NCI-H524 (cell line): ENCODE measurements at regions not wholly inside any gene's neighbourhood (a gene's known extent, or its start where the extent isn't known, plus 50 kb on each side); places are given as distances from the start of the nearest gene placed in this dataset.
A peak's percentile ranks its signal among the peaks of the same experiment; 100 is the strongest.

Experiments used
- DNase-seq, 2 experiments: peaks; one replicate each; lab custom pipeline; 2025; lab: John Stamatoyannopoulos, UW

GRCh38 chr5:4995014-4995413, 145.1 kb upstream of the ADAMTS16 start:
- DNase-seq, result no peak

- no peak for DNase-seq
Observed at GRCh38 chr5:5005353-5005752, 134.8 kb upstream of the ADAMTS16 start.

- DNase-seq, result no peak
Observed at GRCh38 chr5:5006548-5006947, 133.6 kb upstream of the ADAMTS16 start.

GRCh38 chr5:5009240-5009639, 130.9 kb upstream of the ADAMTS16 start:
- DNase-seq, result no peak

GRCh38 chr5:5011151-5011550, 129.0 kb upstream of the ADAMTS16 start:
- peak in 1 of 2 experiments; percentile 66 for DNase-seq

DNA sequence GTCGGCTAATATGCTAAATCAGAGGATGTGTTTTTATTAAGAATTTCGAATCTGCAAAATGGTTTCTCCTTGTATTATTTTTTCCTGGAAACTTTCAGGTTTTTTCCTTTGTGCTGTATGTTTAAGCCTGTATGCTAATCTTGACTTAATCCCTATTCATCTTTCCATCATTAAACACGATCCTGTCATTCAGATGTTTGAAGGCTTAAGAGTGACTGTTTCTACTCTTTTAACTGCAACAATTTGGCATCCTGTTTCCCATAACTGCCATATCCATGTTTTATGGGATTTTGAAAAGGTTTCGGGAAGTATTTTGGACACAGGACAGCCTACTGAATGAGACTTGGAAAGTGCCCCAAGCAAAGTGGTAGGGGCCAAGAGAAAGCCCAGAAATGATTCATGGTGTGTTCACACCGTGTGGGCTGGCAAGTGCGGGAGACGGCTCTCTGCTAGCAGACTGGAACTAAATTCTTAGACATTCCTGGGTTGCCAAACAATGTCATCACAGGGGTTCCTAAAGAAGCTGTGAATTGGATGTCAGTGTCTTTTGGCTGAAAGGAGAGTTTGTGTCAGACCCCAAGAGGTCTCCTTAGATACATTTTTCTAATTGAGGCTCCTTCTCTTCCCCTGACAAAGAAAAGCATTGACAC, 125.4 kb upstream of the ADAMTS16 start:
- peak; percentile 73 to 80 for DNase-seq

DNA sequence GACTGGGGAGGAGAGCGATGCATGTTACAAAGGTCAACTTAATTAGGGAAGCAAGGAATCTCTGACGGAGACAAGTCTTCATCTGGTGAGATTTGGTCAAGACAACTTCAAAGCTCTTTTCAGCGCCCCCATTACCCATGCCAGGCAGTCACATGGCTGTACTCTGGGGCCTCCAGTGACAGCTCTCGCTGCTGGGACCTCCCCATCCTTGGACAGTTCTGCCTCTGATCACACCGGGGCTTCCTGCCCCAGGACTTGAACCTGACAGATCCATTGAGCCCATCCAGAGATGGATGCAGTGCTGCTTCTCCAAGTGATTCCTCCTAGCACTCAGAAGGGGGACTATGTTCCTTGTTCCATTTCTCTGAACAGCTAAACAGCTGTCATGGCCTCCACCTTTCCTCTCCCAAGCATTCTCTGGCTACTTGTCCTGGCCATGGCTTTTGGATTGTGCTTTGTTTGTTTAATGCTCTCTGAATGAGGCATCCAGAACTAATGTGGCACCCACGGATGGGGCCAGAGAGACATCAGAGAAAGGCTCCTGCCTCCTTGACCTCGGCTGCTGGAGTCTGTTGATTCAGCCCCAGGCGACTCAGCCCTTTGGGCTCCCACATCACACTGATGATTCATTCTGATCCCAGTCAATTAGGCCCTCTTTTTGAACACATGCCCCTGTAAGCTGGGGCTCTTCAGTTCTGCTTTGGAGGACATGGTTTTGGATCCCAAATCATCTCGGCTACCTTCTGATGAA, 122.1 kb upstream of the ADAMTS16 start:
- DNase-seq, result no peak

- no peak for DNase-seq
Observed at GRCh38 chr5:5018578-5018970, 121.6 kb upstream of the ADAMTS16 start.

DNA sequence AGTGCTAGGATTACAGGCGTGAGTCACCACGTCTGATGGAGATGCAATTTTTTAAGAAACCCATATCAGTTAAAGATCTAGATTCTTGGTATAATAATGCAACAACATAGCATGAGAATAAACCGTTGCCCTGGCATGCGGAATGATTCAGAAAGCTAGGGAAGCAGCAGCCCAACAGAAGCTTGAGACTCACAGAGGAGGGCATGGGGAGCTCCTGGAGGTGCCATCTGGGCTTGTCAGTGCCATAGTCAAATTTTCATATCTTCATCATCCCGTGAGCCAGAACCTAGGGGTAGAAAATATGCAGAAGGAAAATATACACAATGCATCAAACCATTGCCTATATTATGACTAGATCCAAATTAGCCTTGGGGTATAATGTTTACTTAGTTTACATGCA, 118.7 kb upstream of the ADAMTS16 start:
- no peak for DNase-seq

DNA sequence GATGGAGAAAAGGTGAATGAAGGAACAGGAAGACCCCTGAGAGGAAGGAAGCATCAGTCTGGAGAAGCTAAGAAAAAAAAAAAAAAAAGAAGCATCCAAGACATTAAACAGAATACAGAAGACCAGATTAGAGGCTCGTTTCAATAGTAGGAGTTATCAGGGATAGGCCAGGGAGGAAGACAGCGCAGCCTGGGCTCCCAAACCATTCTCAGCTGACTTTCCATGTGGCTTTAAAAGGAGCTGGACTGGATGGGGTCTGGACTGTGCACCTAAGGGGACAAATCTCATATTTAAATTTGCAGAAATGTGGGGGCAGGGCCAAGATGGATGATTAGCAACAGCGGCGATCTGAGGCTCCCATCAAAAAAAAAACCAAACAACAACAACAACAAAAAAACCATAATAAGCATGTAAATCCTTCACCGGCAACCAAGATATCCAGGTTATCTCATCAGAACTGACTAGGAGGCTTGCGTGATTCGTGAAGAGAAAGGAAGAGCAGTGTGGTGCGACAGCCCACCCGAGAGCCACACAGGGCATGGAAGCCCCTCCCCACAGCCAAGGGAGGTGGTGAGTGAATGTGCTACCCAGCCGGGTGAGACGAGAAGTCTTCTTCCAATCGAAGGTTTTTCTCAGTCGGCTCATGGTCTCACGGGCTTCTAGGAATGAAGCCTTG, 114.9 kb upstream of the ADAMTS16 start:
- no peak for DNase-seq

DNA sequence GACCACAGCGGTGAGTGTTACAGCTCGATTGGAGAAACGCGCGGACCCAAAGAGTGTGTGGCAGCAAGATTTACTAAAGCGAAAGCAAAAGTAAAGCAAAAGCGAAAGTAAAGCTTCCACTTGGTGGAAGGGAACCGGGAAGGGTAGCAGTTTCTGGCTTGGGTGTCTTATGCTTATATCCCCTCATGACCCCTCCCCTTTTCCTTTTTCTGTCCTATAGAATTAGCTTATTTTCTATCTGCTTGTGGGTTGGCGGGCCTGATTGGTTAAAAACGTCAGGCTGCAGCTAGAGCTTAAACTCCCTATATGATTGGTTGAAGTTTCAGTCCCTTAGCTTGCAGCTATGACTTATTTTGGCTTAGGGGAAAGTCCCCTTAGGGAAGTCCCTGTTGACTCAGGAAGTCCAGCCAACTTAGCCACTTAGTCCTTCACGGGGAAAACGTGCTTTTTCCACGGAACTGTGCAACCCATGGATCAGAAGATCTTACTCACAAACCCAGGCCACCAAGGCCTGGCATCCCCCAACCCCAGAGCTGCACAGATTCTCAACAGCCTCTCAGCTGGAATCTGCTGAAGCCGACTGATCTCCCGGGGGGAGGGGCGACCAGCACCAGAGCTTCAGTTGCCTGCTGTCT, 114.2 kb upstream of the ADAMTS16 start:
- DNase-seq, result no peak

DNA sequence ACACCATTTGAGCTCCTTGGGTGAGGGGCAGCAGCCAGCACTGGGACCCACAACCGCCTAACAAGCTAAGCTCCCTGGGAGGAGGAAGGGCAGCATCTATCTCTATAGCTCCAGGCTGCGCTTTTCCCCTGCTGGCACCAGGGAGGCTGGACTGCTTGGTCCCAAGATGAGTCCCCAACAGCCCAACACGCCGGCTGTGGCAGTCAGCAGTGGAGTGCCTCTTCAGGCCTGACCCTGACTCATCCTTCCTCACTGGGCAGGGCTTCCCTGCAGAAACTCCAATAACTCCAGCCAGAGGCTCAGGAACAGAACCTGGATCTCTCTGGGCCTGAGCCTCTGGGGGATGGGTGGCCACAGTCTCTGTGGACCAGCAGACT, 113.7 kb upstream of the ADAMTS16 start:
- DNase-seq, result no peak

- DNase-seq, result no peak
Observed at GRCh38 chr5:5031665-5032064, 108.5 kb upstream of the ADAMTS16 start.

DNA sequence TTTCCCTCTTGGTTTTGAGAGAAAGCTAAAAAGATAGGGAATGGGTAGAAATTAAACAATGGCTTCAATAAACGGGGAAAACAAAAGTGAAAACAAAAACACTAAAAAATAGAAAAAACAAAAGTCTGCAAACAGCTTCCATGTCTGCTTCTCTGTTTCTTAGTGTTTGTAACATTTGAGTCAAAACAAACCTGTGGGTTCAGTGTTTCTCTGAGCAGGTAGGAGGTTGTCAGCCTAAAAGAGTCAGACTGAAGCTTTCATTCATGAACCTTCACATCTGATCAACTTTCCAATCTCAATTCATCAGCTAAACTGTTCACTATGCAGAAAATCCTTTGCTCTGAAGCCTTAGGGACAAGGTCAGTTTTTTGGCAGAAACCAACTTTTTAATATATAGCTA, 102.5 kb upstream of the ADAMTS16 start:
- no peak for DNase-seq

DNA sequence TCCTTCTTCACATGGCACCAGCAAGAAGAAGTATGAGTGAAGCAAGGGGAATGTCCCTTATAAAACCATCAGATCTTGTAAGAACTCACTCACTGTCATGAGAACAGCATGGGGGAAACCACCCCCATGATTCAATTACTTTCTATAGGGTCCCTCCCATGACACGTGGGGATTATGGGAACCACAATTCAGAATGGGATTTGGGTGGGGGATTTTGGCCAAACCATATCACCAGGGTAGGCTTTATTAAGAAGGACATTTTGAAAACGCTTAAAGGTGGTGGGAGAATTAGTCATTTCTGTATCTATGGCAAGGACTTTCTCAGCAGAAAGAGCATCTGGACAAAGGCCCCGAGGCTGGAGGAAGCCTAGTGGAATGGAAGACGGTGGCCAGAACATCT, 100.2 kb upstream of the ADAMTS16 start:
- no peak for DNase-seq

DNA sequence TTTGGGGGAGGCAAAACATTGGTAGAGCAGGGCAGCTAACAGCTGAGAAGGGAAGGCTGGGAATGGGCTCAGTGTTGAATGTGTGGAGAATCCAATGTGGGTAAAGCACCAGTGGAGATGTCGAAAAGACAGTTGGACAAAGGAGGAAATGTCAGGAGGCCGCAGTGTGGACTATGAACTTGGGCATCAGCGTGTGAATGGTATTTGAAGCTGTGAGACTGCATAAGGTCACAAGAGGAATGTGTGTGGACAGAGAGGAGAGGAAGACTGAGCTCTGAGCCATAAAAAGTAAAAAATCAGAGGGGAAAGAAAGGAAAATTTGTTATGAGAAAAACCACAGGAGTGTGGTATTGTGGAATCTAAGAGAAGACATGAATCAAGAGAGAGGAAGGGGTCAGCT, 99.4 kb upstream of the ADAMTS16 start:
- no peak for DNase-seq

GRCh38 chr5:5042806-5043205, 97.3 kb upstream of the ADAMTS16 start:
- no peak for DNase-seq

DNA sequence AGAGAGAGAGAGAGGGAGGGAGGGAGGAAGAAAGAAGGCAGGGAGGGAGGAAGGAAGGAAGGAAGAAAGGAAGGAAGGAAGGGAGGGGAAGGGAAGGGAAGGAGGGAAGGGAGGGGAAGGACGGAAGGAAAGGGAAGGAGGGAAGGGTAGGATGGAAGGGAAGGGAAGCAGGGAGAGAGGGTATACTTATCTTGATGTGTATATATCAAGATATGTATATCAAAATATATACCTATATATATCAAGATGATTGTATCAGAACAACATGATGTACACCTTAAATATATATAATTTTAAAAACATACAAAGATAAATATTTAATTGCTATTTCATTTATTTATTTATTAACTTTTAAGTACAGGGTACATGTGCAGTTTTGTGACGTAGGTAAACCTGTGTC, 96.8 kb upstream of the ADAMTS16 start:
- no peak for DNase-seq

DNA sequence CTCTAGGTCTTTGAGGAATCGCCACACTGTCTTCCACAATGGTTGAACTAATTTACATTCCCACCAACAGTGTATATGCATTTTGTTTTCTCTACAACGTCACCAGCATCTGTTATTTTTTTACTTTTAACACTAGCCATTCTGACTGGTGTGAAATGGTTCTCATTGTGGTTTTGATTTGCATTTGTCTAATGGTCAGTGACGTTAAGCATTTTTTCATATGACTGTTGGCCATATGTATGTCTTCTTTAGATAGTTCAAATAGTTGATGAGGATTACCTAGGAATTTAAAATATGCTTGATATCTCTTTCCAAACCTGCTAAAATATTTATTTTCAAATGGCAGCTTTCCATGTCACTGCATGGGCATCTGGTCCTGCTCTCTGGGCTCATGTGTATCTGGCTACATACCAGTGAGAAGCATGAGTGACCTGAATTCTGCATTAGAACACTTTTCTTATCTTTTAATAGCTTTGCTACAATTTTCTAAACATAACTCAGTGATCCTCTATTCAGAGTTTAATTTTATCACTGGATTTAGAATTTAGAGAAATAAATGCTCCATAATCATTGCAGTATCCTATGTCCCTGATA, 95.8 kb upstream of the ADAMTS16 start:
- DNase-seq, result no peak

GRCh38 chr5:5046680-5047502, 93.2 kb upstream of the ADAMTS16 start:
- DNase-seq, result no peak

DNA sequence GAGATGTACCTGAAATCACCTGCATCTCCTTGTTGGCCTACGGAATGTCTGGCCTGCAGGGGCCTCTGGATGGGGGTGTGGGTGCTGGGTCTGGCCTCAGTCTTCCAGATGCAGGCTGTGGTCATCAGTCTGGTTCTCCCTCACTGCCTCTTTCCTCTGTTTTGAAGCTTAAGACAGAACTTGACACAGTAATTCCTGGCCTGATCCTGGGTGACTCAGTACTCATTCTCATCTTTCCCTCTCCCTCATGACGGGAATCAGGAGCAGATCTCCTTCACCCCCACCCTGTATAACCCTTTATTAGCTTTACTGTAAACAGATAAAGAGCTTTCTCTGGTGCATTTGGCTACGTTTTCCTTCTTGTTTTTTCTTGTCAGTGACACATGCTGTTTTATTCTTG, 89.3 kb upstream of the ADAMTS16 start:
- no peak for DNase-seq

DNA sequence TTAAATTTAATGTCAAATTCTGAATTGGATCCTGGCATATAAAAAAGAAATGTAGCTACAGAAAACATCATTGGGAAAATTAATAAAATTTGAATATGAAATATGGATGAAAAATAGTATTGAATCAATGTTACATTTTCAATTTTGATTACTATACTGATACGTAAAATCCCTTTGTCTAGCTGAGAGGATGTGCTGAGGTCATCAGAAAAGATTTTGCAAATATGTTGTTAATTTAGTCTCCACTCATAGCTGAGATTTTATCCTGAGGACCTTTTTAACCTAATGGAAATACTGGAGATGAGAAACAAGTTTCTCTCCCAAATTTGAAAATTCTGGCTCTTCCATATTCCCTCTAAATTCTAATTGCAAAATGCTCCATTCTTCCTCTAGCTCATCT, 84.4 kb upstream of the ADAMTS16 start:
- DNase-seq, result no peak
